Activated T-cell treated with anti-CD3 and anti-CD28 coated beads, Interleukin-2, amount 50 U/mL, for 4 hours (primary cell): ENCODE measurements at regions not wholly inside any gene's neighbourhood (a gene's known extent, or its start where the extent isn't known, plus 50 kb on each side); places are given as distances from the start of the nearest gene placed in this dataset.
"Not testable (repeated sequence)": the region's sequence is repeated elsewhere in the genome, so short reads cannot be mapped to it uniquely, and the experiment has no call there.

ENCODE experiments used
- ATAC-seq, 2 donors: fragments of 200-7000 bp; cut with Tn5 transposase; one replicate each; pipeline ENCODE4 v1.10.0; 2021
- DNase-seq: peaks from one replicate; pipeline ENCODE4 v3.0.0-alpha.2; 2020
- H3K27me3 Mint-ChIP-seq: one replicate; pipeline ENCODE4 v1.8.0; 2021; ENCODE audit warnings: low read depth, mixed read lengths
- H3K36me3 Mint-ChIP-seq: one replicate; pipeline ENCODE4 v1.8.0; 2022; ENCODE audit warnings: mixed read lengths; ENCODE audit not compliant: insufficient read depth
- H3K4me1 Mint-ChIP-seq: one replicate; pipeline ENCODE4 v1.8.0; 2021; ENCODE audit warnings: low read depth, mixed read lengths
- H3K4me3 Mint-ChIP-seq: one replicate; pipeline ENCODE4 v1.8.0; 2021; ENCODE audit warnings: mild to moderate bottlenecking, moderate library complexity, mixed read lengths
- H3K9me3 Mint-ChIP-seq: one replicate; pipeline ENCODE4 v1.8.0; 2021; ENCODE audit warnings: mixed read lengths

GRCh38 chr10:121278386-121278785, 319.9 kb downstream of the FGFR2 start:
- not testable (repeated sequence) for DNase-seq, ATAC-seq, H3K27me3 Mint-ChIP-seq, H3K4me3 Mint-ChIP-seq, H3K36me3 Mint-ChIP-seq, H3K4me1 Mint-ChIP-seq
- H3K9me3 Mint-ChIP-seq: peaks cover 12% of the 10 kb centered on the region

GRCh38 chr10:121281576-121281975, 316.7 kb downstream of the FGFR2 start:
- ATAC-seq: no peak
- Mint-ChIP-seq H3K4me1 (no peaks in the 10 kb centered on the region), H3K4me3 (no peak overlapping the region), H3K9me3 (peaks cover 8% of the 10 kb centered on the region), H3K36me3 (no peaks in the 10 kb centered on the region), H3K27me3 (no peaks in the 10 kb centered on the region)
- DNase-seq: no peak

GRCh38 chr10:121282264-121282663, 316.0 kb downstream of the FGFR2 start:
- H3K27me3 Mint-ChIP-seq: no peaks in the 10 kb centered on the region
- peaks cover 6% of the 10 kb centered on the region for H3K9me3 Mint-ChIP-seq
- no peak for ATAC-seq

GRCh38 chr10:121282797-121283515, 315.3 kb downstream of the FGFR2 start:
- peaks cover 4% of the 10 kb centered on the region for H3K9me3 Mint-ChIP-seq
- ATAC-seq: no peak
- no peak for DNase-seq
- H3K4me1 Mint-ChIP-seq: no peaks in the 10 kb centered on the region
- no peaks in the 10 kb centered on the region for H3K36me3 Mint-ChIP-seq
- H3K27me3 Mint-ChIP-seq: no peaks in the 10 kb centered on the region
- H3K4me3 Mint-ChIP-seq: no peak overlapping the region

More at GRCh38 chr10:121282264-121282663, 316.0 kb downstream of the FGFR2 start:
- DNase-seq: no peak
- H3K4me3 Mint-ChIP-seq: no peak overlapping the region
- no peaks in the 10 kb centered on the region for H3K4me1 Mint-ChIP-seq
- H3K36me3 Mint-ChIP-seq: no peaks in the 10 kb centered on the region

- no peaks in the 10 kb centered on the region for H3K4me1 Mint-ChIP-seq
- no peaks in the 10 kb centered on the region for H3K27me3 Mint-ChIP-seq
- H3K9me3 Mint-ChIP-seq: no peaks in the 10 kb centered on the region
- H3K4me3 Mint-ChIP-seq: no peak overlapping the region
- DNase-seq: no peak
- ATAC-seq: no peak
- no peaks in the 10 kb centered on the region for H3K36me3 Mint-ChIP-seq
Observed at GRCh38 chr10:121284936-121285335, 313.3 kb downstream of the FGFR2 start.

GRCh38 chr10:121285406-121286196, 312.6 kb downstream of the FGFR2 start:
- no peak for DNase-seq
- Mint-ChIP-seq H3K9me3 (no peaks in the 10 kb centered on the region), H3K4me1 (no peaks in the 10 kb centered on the region), H3K4me3 (no peak overlapping the region), H3K27me3 (no peaks in the 10 kb centered on the region), H3K36me3 (no peaks in the 10 kb centered on the region)
- no peak for ATAC-seq

GRCh38 chr10:121288011-121288410, 310.2 kb downstream of the FGFR2 start:
- ATAC-seq (no peak), DNase-seq (no peak)
- Mint-ChIP-seq H3K36me3 (no peaks in the 10 kb centered on the region), H3K4me3 (no peak overlapping the region), H3K27me3 (peaks cover 4% of the 10 kb centered on the region), H3K4me1 (no peaks in the 10 kb centered on the region), H3K9me3 (no peaks in the 10 kb centered on the region)

GRCh38 chr10:121288864-121289661, 309.2 kb downstream of the FGFR2 start:
- peaks cover 6% of the 10 kb centered on the region for H3K27me3 Mint-ChIP-seq
- ATAC-seq: no peak

GRCh38 chr10:121289800-121290199, 308.4 kb downstream of the FGFR2 start:
- no peak for ATAC-seq
- H3K36me3 Mint-ChIP-seq: no peaks in the 10 kb centered on the region
- no peak for DNase-seq

More at GRCh38 chr10:121288864-121289661, 309.2 kb downstream of the FGFR2 start:
- no peak for DNase-seq
- no peak overlapping the region for H3K4me3 Mint-ChIP-seq
- H3K4me1 Mint-ChIP-seq: no peaks in the 10 kb centered on the region
- no peaks in the 10 kb centered on the region for H3K36me3 Mint-ChIP-seq
- H3K9me3 Mint-ChIP-seq: no peaks in the 10 kb centered on the region

GRCh38 chr10:121290674-121291073, 307.6 kb downstream of the FGFR2 start:
- DNase-seq: no peak
- H3K4me3 Mint-ChIP-seq: no peak overlapping the region
- peaks cover 6% of the 10 kb centered on the region for H3K27me3 Mint-ChIP-seq
- ATAC-seq: no peak
- no peaks in the 10 kb centered on the region for H3K4me1 Mint-ChIP-seq
- H3K36me3 Mint-ChIP-seq: no peaks in the 10 kb centered on the region
- H3K9me3 Mint-ChIP-seq: no peaks in the 10 kb centered on the region

More at GRCh38 chr10:121289800-121290199, 308.4 kb downstream of the FGFR2 start:
- H3K4me3 Mint-ChIP-seq: no peak overlapping the region
- peaks cover 6% of the 10 kb centered on the region for H3K27me3 Mint-ChIP-seq
- H3K4me1 Mint-ChIP-seq: no peaks in the 10 kb centered on the region
- H3K9me3 Mint-ChIP-seq: no peaks in the 10 kb centered on the region

GRCh38 chr10:121291376-121291775, 306.9 kb downstream of the FGFR2 start:
- ATAC-seq (no peak), DNase-seq (no peak)
- Mint-ChIP-seq H3K4me1 (no peaks in the 10 kb centered on the region), H3K27me3 (peaks cover 6% of the 10 kb centered on the region), H3K9me3 (no peaks in the 10 kb centered on the region), H3K36me3 (no peaks in the 10 kb centered on the region), H3K4me3 (no peak overlapping the region)

- DNase-seq (no peak), ATAC-seq (no peak)
- H3K4me1 Mint-ChIP-seq: no peaks in the 10 kb centered on the region
- H3K9me3 Mint-ChIP-seq: no peaks in the 10 kb centered on the region
- H3K36me3 Mint-ChIP-seq: no peaks in the 10 kb centered on the region
- H3K27me3 Mint-ChIP-seq: peaks cover 6% of the 10 kb centered on the region
- H3K4me3 Mint-ChIP-seq: no peak overlapping the region
Observed at GRCh38 chr10:121291823-121292222, 306.4 kb downstream of the FGFR2 start.

- ATAC-seq (no peak), DNase-seq (no peak)
- Mint-ChIP-seq H3K36me3 (no peaks in the 10 kb centered on the region), H3K9me3 (no peaks in the 10 kb centered on the region), H3K27me3 (peaks cover 6% of the 10 kb centered on the region), H3K4me3 (no peak overlapping the region), H3K4me1 (no peaks in the 10 kb centered on the region)
Observed at GRCh38 chr10:121292321-121292720, 305.9 kb downstream of the FGFR2 start.

GRCh38 chr10:121293110-121293509, 305.1 kb downstream of the FGFR2 start:
- Mint-ChIP-seq H3K36me3 (no peaks in the 10 kb centered on the region), H3K4me3 (no peak overlapping the region), H3K4me1 (no peaks in the 10 kb centered on the region), H3K27me3 (peaks cover 6% of the 10 kb centered on the region), H3K9me3 (no peaks in the 10 kb centered on the region)
- DNase-seq (no peak), ATAC-seq (no peak)
